ENCODE measurements at regions not wholly inside any gene's neighbourhood (a gene's known extent, or its start where the extent isn't known, plus 50 kb on each side); places are given as distances from the start of the nearest gene placed in this dataset.

DNA sequence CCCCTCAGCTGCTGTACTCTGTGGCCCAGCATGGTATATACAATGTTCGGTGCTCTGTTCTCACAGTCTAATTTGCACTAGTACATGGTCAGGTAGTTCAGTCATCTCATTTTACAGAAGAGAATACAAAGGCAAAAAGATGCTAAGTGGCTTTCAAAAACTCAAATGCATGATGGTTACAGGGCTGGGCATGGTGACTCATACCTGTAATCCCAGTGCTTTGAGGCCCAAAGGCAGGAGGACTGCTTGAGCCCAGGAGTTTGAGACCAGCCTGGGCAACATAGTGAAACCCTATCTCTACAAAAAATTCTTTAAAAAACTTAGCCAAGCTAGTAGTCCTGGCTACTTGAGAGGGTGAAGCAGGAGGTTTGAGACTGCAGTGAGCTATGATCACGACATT, 210.5 kb upstream of the KIT start:
- TF ChIP-seq CTCF (conservative IDR thresholded peaks at IDR 0.05; ENCODE audit: low read depth, low read length) (no peak), EZH2 (IDR thresholded peaks at IDR 0.05; ENCODE audit: borderline replicate concordance, low read depth, low read length, poor library complexity, severe bottlenecking) (no peak)
